Thyroid gland (tissue), 4 donors: ENCODE measurements at regions not wholly inside any gene's neighbourhood (a gene's known extent, or its start where the extent isn't known, plus 50 kb on each side); places are given as distances from the start of the nearest gene placed in this dataset.

Source experiments
- DNase-seq, 2 donors: peaks; one replicate each; pipeline ENCODE4 v3.0.0-alpha.2; 2019
- H3K27ac ChIP-seq, 3 donors: fragments of 200-600 bp; sonication (generic); 1 replicate in 2 of 3; 2 replicates in 1 of 3; pipeline ENCODE4 v1.5.1; 2016 to 2019; ENCODE audit warnings: mild to moderate bottlenecking in 1 of 3, moderate library complexity in 1 of 3
- H3K27me3 ChIP-seq: fragments of 200-600 bp; sonication (generic); one replicate; pipeline ENCODE4 v1.5.1; 2019
- H3K36me3 ChIP-seq, 2 donors: fragments of 200-600 bp; sonication (generic); one replicate each; pipeline ENCODE4 v1.5.1; 2016 to 2019
- H3K4me1 ChIP-seq, 2 donors: fragments of 200-600 bp; sonication (generic); one replicate each; pipeline ENCODE4 v1.5.1; 2017 to 2019
- H3K4me3 ChIP-seq, 3 donors: fragments of 200-600 bp; sonication (generic); replicated peaks in 1 of 3; 1 replicate in 2 of 3; 2 replicates in 1 of 3; pipeline ENCODE4 v1.5.1; 2016; ENCODE audit warnings: mild to moderate bottlenecking in 1 of 3
- H3K9me3 ChIP-seq: fragments of 200-600 bp; sonication (generic); one replicate; pipeline ENCODE4 v1.5.1; 2017
- CTCF ChIP-seq, 6 experiments: fragments of 200-600 bp in 3 of 6; fragments of 450-650 bp in 3 of 6; sonication (generic) in 3 of 6; IDR thresholded peaks; one replicate each; pipeline ENCODE4 v1.5.1; 2016 to 2019; ENCODE audit warnings: antibody characterized with exemption in 6 of 6, mild to moderate bottlenecking in 2 of 6, inconsistent platforms in 1 of 6, moderate library complexity in 1 of 6
- POLR2A ChIP-seq, 2 donors: fragments of 450-650 bp; IDR thresholded peaks; one replicate each; pipeline ENCODE4 v1.6.1; 2017; ENCODE audit warnings: antibody characterized with exemption in 2 of 2, mild to moderate bottlenecking in 2 of 2, moderate library complexity in 1 of 2
- WGBS, 2 donors: methylation state at CpG; one replicate each; pipeline ENCODE4 v1.1.5; 2017; 5-methylcytosine and 5-hydroxymethylcytosine counted together
- intact Hi-C: fragments of 100-400 bp; cut with DNase I; formaldehyde crosslinking; loops from one replicate; pipeline ENCODE4 v1.15.1; 2023

GRCh38 chr1:114238053-114238452 lies 84.4 kb upstream of the SYT6 start:
- no peak overlapping the region for H3K27ac ChIP-seq
- no peaks in the 10 kb centered on the region for H3K27me3 ChIP-seq
- intact Hi-C loops = no loop called here
- no peak for DNase-seq
- 74 to 88% methylated on average over 5 of the region's 5 CpGs for WGBS, 2 donors
- no peak overlapping the region for H3K4me3 ChIP-seq
- H3K36me3 ChIP-seq = no peaks in the 10 kb centered on the region
- TF ChIP-seq POLR2A (IDR thresholded peaks at IDR 0.05) = no peak
- TF ChIP-seq CTCF (IDR thresholded peaks at IDR 0.05) = no peak
- no peaks in the 10 kb centered on the region for H3K9me3 ChIP-seq
- H3K4me1 ChIP-seq = no peaks in the 10 kb centered on the region

GRCh38 chr1:114236517-114236916 lies 82.8 kb upstream of the SYT6 start:
- intact Hi-C loops = no loop called here
- Histone ChIP-seq H3K4me3 (no peak overlapping the region), H3K27ac (no peak overlapping the region), H3K9me3 (no peaks in the 10 kb centered on the region), H3K36me3 (no peaks in the 10 kb centered on the region), H3K4me1 (no peaks in the 10 kb centered on the region), H3K27me3 (no peaks in the 10 kb centered on the region)
- 78 to 81% methylated on average over 7 of the region's 7 CpGs for WGBS, 2 donors
- DNase-seq = no peak
- no peak for TF ChIP-seq POLR2A (IDR thresholded peaks at IDR 0.05)
- TF ChIP-seq CTCF (IDR thresholded peaks at IDR 0.05) = no peak

GRCh38 chr1:114235960-114236359 lies 82.3 kb upstream of the SYT6 start:
- Histone ChIP-seq H3K4me3 (no peak overlapping the region), H3K9me3 (no peaks in the 10 kb centered on the region), H3K27ac (no peak overlapping the region), H3K27me3 (no peaks in the 10 kb centered on the region), H3K4me1 (no peaks in the 10 kb centered on the region), H3K36me3 (no peaks in the 10 kb centered on the region)
- TF ChIP-seq CTCF (IDR thresholded peaks at IDR 0.05) (no peak), POLR2A (IDR thresholded peaks at IDR 0.05) (no peak)
- intact Hi-C loops = no loop called here
- WGBS, 2 donors = 65 to 73% methylated on average over 4 of the region's 4 CpGs
- no peak for DNase-seq

- no peaks in the 10 kb centered on the region for H3K9me3 ChIP-seq
- no peaks in the 10 kb centered on the region for H3K36me3 ChIP-seq
- TF ChIP-seq POLR2A (IDR thresholded peaks at IDR 0.05) = no peak
- no peak for TF ChIP-seq CTCF (IDR thresholded peaks at IDR 0.05)
- H3K4me3 ChIP-seq = no peak overlapping the region
- H3K27ac ChIP-seq = no peak overlapping the region
- no peaks in the 10 kb centered on the region for H3K27me3 ChIP-seq
- no peaks in the 10 kb centered on the region for H3K4me1 ChIP-seq
- 51 to 58% methylated on average over 3 of the region's 3 CpGs for WGBS, 2 donors
- no peak for DNase-seq
- intact Hi-C loops = no loop called here
These were observed 81.6 kb upstream of the SYT6 start for GRCh38 chr1:114235281-114235680.

GRCh38 chr1:114234408-114235124 lies 80.9 kb upstream of the SYT6 start:
- Histone ChIP-seq H3K27me3 (no peaks in the 10 kb centered on the region), H3K9me3 (no peaks in the 10 kb centered on the region), H3K36me3 (no peaks in the 10 kb centered on the region), H3K4me3 (no peak overlapping the region), H3K4me1 (no peaks in the 10 kb centered on the region), H3K27ac (no peak overlapping the region)
- intact Hi-C loops = no loop called here
- WGBS, 2 donors = 77 to 83% methylated on average over 3 of the region's 3 CpGs
- no peak for DNase-seq
- TF ChIP-seq CTCF (IDR thresholded peaks at IDR 0.05) (no peak), POLR2A (IDR thresholded peaks at IDR 0.05) (no peak)
